DND-41 (cell line): ENCODE measurements at regions not wholly inside any gene's neighbourhood (a gene's known extent, or its start where the extent isn't known, plus 50 kb on each side); places are given as distances from the start of the nearest gene placed in this dataset.

ENCODE experiments used
- ATAC-seq: fragments of 200-7000 bp; cut with Tn5 transposase; 3 replicates; pipeline ENCODE4 v1.9.1; 2021; ENCODE audit warnings: low read depth; ENCODE audit not compliant: insufficient read depth
- DNase-seq: peaks from one replicate; pipeline ENCODE4 v3.0.0-alpha.2; 2020
- H2AFZ ChIP-seq: 2 replicates; pipeline ENCODE4 v1.6.0; 2012; ENCODE audit warnings: low read depth, low read length
- H3K27ac ChIP-seq: 2 replicates; pipeline ENCODE4 v1.5.1; 2012; ENCODE audit warnings: low read length, inconsistent platforms
- H3K27me3 ChIP-seq: fragments of 200-600 bp; sonication (generic); 2 replicates; pipeline ENCODE4 v1.6.0; 2012; ENCODE audit warnings: low read length, mild to moderate bottlenecking, inconsistent platforms; ENCODE audit not compliant: insufficient read depth, poor library complexity
- H3K36me3 ChIP-seq: 2 replicates; pipeline ENCODE4 v1.5.1; 2012; ENCODE audit warnings: low read length, inconsistent platforms; ENCODE audit not compliant: insufficient read depth
- H3K4me1 ChIP-seq: 2 replicates; pipeline ENCODE4 v1.5.1; 2012; ENCODE audit warnings: mild to moderate bottlenecking, low read length; ENCODE audit not compliant: insufficient read depth
- H3K4me2 ChIP-seq: 2 replicates; pipeline ENCODE4 v1.6.0; 2012; ENCODE audit warnings: mild to moderate bottlenecking, moderate library complexity, low read length, inconsistent platforms; ENCODE audit not compliant: insufficient read depth
- H3K4me3 ChIP-seq, 2 experiments: fragments of 200-600 bp in 1 of 2; shearing (Covaris generic) in 1 of 2; 2 replicates each; pipeline ENCODE4 v1.5.1; 2012 to 2016; ENCODE audit warnings: inconsistent platforms in 2 of 2, low read length in 2 of 2, mild to moderate bottlenecking in 2 of 2, low read depth in 1 of 2, moderate library complexity in 1 of 2
- H3K79me2 ChIP-seq: 2 replicates; pipeline ENCODE4 v1.6.0; 2012; ENCODE audit warnings: low read length, inconsistent platforms; ENCODE audit not compliant: insufficient read depth
- H3K9ac ChIP-seq: 2 replicates; pipeline ENCODE4 v1.6.0; 2012; ENCODE audit warnings: low read depth, mild to moderate bottlenecking, inconsistent platforms, low read length, moderate library complexity
- H3K9me3 ChIP-seq: 2 replicates; pipeline ENCODE4 v1.5.1; 2012; ENCODE audit warnings: low read length, moderate library complexity, mild to moderate bottlenecking, inconsistent platforms; ENCODE audit not compliant: insufficient read depth, severe bottlenecking
- H4K20me1 ChIP-seq: 2 replicates; pipeline ENCODE4 v1.6.0; 2012; ENCODE audit warnings: low read length; ENCODE audit not compliant: insufficient read depth
- CTCF ChIP-seq: IDR thresholded peaks from 2 replicates; pipeline ENCODE4 v1.5.1; 2012; ENCODE audit warnings: borderline replicate concordance, low read length, moderate library complexity, mild to moderate bottlenecking; ENCODE audit not compliant: poor library complexity, severe bottlenecking; ENCODE audit errors: extremely low read depth
- EZH2 ChIP-seq: IDR thresholded peaks from 3 replicates; pipeline ENCODE4 v1.6.1; 2012; ENCODE audit warnings: borderline replicate concordance, low read depth, mild to moderate bottlenecking, moderate library complexity, low read length, inconsistent platforms; ENCODE audit not compliant: severe bottlenecking

- H4K20me1 ChIP-seq: no peaks in the 10 kb centered on the region
- no peak overlapping the region for H3K9ac ChIP-seq
- no peak for ATAC-seq
- no peak overlapping the region for H3K4me3 ChIP-seq
- DNase-seq: no peak
- H3K79me2 ChIP-seq: no peaks in the 10 kb centered on the region
- no peak overlapping the region for H2AFZ ChIP-seq
- no peaks in the 10 kb centered on the region for H3K27me3 ChIP-seq
- no peak overlapping the region for H3K27ac ChIP-seq
- H3K4me2 ChIP-seq: no peak overlapping the region
- H3K9me3 ChIP-seq: no peaks in the 10 kb centered on the region
- no peaks in the 10 kb centered on the region for H3K4me1 ChIP-seq
- H3K36me3 ChIP-seq: no peaks in the 10 kb centered on the region
- TF ChIP-seq EZH2 (no peak), CTCF (no peak)
Measured at GRCh38 chr10:107687701-107688100, 523.2 kb upstream of the SORCS1 start.

- Histone ChIP-seq H2AFZ (no peak overlapping the region), H3K4me3 (no peak overlapping the region), H4K20me1 (no peaks in the 10 kb centered on the region), H3K4me1 (no peaks in the 10 kb centered on the region), H3K27me3 (no peaks in the 10 kb centered on the region), H3K36me3 (no peaks in the 10 kb centered on the region), H3K9ac (no peak overlapping the region), H3K9me3 (no peaks in the 10 kb centered on the region), H3K79me2 (no peaks in the 10 kb centered on the region), H3K4me2 (no peak overlapping the region), H3K27ac (no peak overlapping the region)
- DNase-seq (no peak), ATAC-seq (no peak)
- TF ChIP-seq EZH2 (no peak), CTCF (no peak)
Measured at GRCh38 chr10:107686095-107686494, 521.6 kb upstream of the SORCS1 start.

GRCh38 chr10:107671960-107672359, 507.5 kb upstream of the SORCS1 start:
- Histone ChIP-seq H3K79me2 (no peaks in the 10 kb centered on the region), H3K9ac (no peak overlapping the region), H3K4me3 (no peak overlapping the region), H3K27me3 (no peaks in the 10 kb centered on the region), H4K20me1 (no peaks in the 10 kb centered on the region), H2AFZ (no peak overlapping the region), H3K4me2 (no peak overlapping the region), H3K27ac (no peak overlapping the region), H3K9me3 (no peaks in the 10 kb centered on the region), H3K4me1 (no peaks in the 10 kb centered on the region), H3K36me3 (no peaks in the 10 kb centered on the region)
- DNase-seq (no peak), ATAC-seq (no peak)
- TF ChIP-seq EZH2 (no peak), CTCF (no peak)

- no peaks in the 10 kb centered on the region for H3K27me3 ChIP-seq
- H3K9me3 ChIP-seq: no peaks in the 10 kb centered on the region
- H3K9ac ChIP-seq: no peak overlapping the region
- H2AFZ ChIP-seq: no peak overlapping the region
- H3K4me3 ChIP-seq: no peak overlapping the region
- ATAC-seq (no peak), DNase-seq (no peak)
- no peak overlapping the region for H3K4me2 ChIP-seq
- TF ChIP-seq EZH2 (no peak), CTCF (no peak)
- H3K4me1 ChIP-seq: no peaks in the 10 kb centered on the region
- no peaks in the 10 kb centered on the region for H3K36me3 ChIP-seq
- H3K27ac ChIP-seq: no peak overlapping the region
- no peaks in the 10 kb centered on the region for H3K79me2 ChIP-seq
- no peaks in the 10 kb centered on the region for H4K20me1 ChIP-seq
Measured at GRCh38 chr10:107666214-107666613, 501.7 kb upstream of the SORCS1 start.
